HG03175 (cell line): ENCODE measurements at regions not wholly inside any gene's neighbourhood (a gene's known extent, or its start where the extent isn't known, plus 50 kb on each side); places are given as distances from the start of the nearest gene placed in this dataset.
"Not testable (repeated sequence)": the region's sequence is repeated elsewhere in the genome, so short reads cannot be mapped to it uniquely, and the experiment has no call there.

Experiments
- ATAC-seq: cut with Tn5 transposase; IDR thresholded peaks from one replicate; pipeline ENCODE4 v1.9.1; 2021; ENCODE audit warnings: mild to moderate bottlenecking, moderate library complexity; ENCODE audit not compliant: unreplicated experiment

GRCh38 chr11:28938091-28938490, 829.9 kb downstream of the METTL15 start:
- no peak for ATAC-seq

DNA sequence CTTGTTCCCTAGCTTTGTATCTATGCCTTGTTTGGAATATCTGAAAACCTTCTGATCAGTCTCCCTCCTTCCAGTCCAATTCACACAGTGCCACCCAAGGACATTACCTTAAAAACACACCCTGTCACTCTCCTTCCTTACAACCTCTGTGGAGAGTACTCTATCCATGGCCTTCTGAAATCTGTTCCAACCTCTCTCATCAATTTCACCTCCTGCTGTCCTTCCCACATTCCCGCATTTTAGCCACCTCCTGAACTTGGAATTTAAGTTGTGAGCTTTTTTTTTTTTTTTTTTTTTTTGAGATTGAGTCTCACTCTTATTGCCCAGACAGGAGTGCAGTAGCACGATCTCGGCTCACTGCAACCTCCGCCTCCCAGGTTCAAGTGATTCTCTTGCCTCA, 824.8 kb downstream of the METTL15 start:
- ATAC-seq = no peak

- no peak for ATAC-seq
Measured at GRCh38 chr11:28924004-28924403, 815.8 kb downstream of the METTL15 start.

GRCh38 chr11:28922386-28922981, 814.3 kb downstream of the METTL15 start:
- ATAC-seq = no peak

DNA sequence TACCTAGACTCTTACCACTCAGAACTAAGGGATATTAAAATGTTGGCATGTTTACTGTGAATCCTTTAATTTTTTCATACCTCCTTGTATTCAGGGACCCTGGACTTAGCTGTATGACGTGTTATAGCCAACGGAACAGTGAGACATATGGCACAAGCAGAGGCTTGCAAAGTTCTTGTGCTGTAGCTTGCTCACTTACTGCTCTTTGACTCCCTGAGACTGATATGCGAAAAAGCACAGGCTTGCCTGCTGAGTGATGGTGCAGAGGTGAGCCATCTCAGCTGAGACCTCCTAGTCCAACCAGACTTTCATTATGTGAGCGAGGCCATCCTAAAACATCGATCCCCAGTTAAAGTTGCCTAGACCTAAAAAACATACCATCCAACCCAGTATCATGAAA, 811.0 kb downstream of the METTL15 start:
- no peak for ATAC-seq

DNA sequence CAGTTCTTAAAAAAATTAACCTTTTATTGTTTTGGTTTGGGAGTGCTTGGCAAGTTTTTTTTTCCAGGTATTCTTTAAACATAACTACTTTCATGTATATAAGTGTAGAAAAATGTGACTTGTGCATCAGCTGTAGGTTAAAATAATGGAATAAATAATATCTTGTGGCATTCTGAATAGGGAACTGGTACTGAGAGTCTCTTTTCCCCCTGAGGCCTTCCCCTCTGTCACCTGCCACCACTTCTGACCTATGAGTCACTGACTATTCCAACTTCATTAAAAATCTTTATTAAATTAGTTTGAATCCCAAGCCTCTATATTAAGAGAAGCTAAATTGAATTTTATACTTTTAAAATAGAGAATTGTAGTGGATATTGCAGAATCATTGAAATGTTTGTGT, 805.7 kb downstream of the METTL15 start:
- ATAC-seq = no peak

DNA sequence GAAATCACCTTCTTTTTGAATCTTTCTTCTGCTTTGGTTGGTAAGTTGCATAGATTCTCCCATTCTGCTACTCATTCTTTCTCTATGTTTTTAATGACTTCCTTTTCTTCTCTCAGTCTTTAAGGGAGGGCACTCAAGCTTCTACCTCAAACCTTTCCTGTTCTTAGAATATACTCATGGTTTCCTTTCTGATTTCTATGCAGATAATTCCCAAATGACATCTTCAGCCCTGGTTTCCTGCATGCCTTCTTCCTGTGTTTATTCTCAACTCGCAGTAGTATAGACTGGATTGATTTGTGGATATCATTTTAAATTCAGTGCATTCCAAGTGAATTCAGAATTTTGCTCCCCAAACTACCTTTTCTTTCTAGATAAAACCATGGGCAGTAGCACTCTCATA, 803.6 kb downstream of the METTL15 start:
- ATAC-seq = no peak

DNA sequence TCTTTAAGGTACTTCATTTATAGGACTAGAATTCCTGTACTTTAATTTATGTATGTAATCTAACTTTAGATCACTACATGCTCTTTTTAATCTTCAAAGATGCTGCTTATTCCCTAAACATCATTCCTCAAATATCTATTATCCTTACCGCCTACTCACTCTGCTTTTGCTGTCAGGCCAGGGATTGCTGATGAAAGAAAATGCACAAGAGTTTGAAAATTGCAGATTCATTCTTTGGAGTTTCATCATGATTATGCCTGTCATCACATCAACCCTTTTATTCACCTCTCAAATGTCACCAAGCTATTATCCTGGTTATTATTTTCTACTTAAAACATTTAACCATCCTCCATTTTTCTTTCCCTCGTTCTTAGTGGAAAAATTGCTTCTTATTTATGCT, 802.7 kb downstream of the METTL15 start:
- no peak for ATAC-seq

DNA sequence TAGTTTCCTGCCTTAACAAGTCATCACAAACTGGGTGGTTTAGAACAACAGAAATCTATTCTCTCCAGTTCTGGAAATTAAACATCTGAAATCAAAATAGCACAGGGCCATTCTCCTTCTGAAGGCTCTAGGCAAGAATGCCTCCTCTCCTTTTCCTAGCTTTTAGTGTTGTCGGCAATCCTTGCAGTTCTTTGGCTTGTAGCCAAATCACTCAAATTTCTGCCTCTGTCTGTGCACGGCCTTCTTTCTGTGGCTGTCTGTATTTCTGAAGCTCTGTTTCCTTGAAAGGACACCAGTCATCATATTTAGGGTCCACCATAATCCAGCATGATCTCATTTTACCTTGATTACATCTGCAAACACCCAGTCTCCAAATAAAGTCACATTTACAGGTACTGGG, 795.5 kb downstream of the METTL15 start:
- ATAC-seq = no peak

DNA sequence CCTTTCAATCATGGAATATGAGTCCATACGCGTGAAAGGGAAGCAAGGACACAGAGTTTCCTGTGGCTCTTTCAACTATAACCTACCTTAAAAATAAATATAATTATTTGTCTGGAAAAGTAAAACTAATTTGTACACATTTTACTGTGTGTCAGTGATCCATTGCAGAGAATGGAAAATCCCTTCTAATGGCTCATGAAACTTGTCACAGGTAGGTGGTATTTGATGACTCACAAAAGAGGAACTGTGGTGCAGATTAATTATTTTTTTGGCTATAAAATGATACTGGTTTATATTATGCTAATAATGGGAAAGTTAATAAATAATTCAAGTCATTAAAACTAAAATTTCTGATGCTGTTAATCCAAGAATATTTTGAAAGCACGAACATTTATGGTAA, 792.2 kb downstream of the METTL15 start:
- no peak for ATAC-seq

GRCh38 chr11:28899706-28900105, 791.5 kb downstream of the METTL15 start:
- no peak for ATAC-seq

- ATAC-seq = not testable (repeated sequence)
Measured at GRCh38 chr11:28890601-28891040, 782.4 kb downstream of the METTL15 start.

- ATAC-seq = no peak
Measured at GRCh38 chr11:28887681-28888080, 779.5 kb downstream of the METTL15 start.

GRCh38 chr11:28879869-28880268, 771.7 kb downstream of the METTL15 start:
- ATAC-seq = no peak

DNA sequence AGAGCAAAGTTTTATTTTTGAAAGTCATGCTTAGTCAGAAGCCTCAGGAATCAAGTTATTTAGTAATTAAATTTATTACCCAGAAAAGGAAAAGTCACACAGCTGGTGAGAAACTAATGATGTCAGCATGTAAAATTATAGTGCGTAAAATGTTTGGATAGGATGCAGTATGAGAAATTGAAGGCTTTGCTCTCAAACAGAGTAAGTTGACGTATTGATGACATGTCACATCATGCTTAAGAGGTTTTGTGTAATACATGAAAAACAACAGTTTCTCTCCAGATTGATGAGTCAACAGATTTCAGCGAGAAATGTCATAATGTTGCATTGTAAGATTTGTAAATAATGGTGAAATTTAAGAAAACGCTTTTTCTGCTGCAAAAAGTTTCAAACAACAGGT, 769.8 kb downstream of the METTL15 start:
- ATAC-seq = no peak

GRCh38 chr11:28877340-28877739, 769.2 kb downstream of the METTL15 start:
- ATAC-seq = no peak

GRCh38 chr11:28874706-28875105, 766.5 kb downstream of the METTL15 start:
- ATAC-seq = no peak

DNA sequence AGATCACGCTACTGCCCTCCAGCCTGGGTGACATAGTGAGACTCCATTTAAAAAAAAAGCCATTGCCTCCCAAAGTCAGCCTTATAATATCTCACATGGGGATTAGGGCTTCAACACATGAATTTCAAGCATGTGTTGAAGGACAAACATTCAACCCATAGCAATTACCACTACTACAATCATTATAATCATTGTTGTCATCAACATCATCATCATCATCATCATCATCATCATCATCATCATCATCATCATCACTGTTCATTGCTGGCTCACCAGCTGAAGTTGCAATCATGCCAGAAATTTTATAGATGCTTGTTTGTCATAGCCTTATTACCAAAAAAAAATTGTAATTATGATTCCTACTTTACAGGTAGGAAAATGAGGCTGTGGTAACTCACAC, 762.9 kb downstream of the METTL15 start:
- ATAC-seq = no peak

- ATAC-seq = no peak
Measured at GRCh38 chr11:28863422-28863821, 755.2 kb downstream of the METTL15 start.

GRCh38 chr11:28860893-28861292, 752.7 kb downstream of the METTL15 start:
- ATAC-seq = no peak

- ATAC-seq = no peak
Measured at GRCh38 chr11:28858076-28858475, 749.9 kb downstream of the METTL15 start.

- no peak for ATAC-seq
Measured at GRCh38 chr11:28849053-28849452, 740.9 kb downstream of the METTL15 start.

- ATAC-seq = no peak
Measured at GRCh38 chr11:28842716-28843115, 734.5 kb downstream of the METTL15 start.
